IPS-20b (cell line): ENCODE measurements at regions not wholly inside any gene's neighbourhood (a gene's known extent, or its start where the extent isn't known, plus 50 kb on each side); places are given as distances from the start of the nearest gene placed in this dataset.

Experiments used
- H3K27ac ChIP-seq: one replicate; pipeline ENCODE4 v1.5.1; 2013; ENCODE audit warnings: low read length
- H3K27me3 ChIP-seq: 2 replicates; pipeline ENCODE4 v1.6.1; 2013; ENCODE audit warnings: mild to moderate bottlenecking, low read length, inconsistent platforms; ENCODE audit not compliant: insufficient read depth
- H3K36me3 ChIP-seq: 2 replicates; pipeline ENCODE4 v1.6.1; 2013; ENCODE audit warnings: low read depth, mild to moderate bottlenecking, inconsistent platforms, low read length, moderate library complexity; ENCODE audit not compliant: insufficient read depth
- H3K4me1 ChIP-seq: 2 replicates; pipeline ENCODE4 v1.6.1; 2013; ENCODE audit warnings: mild to moderate bottlenecking, control low read depth, inconsistent platforms, low read length, moderate library complexity; ENCODE audit not compliant: insufficient read depth
- H3K4me3 ChIP-seq: 2 replicates; pipeline ENCODE4 v1.5.1; 2013; ENCODE audit warnings: mild to moderate bottlenecking, low read length, inconsistent platforms
- H3K9ac ChIP-seq: 2 replicates; pipeline ENCODE4 v1.6.1; 2013; ENCODE audit warnings: low read depth, mild to moderate bottlenecking, inconsistent platforms, low read length, moderate library complexity
- H3K9me3 ChIP-seq: 2 replicates; pipeline ENCODE4 v1.6.1; 2013; ENCODE audit warnings: mild to moderate bottlenecking, low read depth, low read length, inconsistent platforms; ENCODE audit not compliant: insufficient read depth

DNA sequence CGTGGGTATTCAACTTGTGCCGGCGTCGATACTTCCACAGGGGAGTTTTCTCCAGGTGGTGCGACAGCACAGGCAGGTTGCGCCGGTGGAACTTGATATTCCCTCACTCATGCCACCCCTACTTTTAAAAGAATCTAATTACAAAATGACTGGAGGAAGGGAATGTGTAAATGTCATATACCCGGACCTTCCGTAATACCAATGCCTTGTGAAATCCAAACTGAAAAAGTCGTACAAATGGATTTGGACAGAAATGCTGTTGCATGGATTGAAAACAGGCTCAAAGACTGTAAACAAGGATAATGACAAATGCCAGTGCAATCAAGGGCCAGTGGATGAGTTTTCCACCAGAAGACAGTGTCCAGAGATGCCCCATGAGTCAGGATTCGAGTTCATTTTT lies 235.3 kb upstream of the USP25 start:
- Histone ChIP-seq H3K27ac (no peak overlapping the region), H3K9me3 (no peaks in the 10 kb centered on the region), H3K36me3 (no peaks in the 10 kb centered on the region), H3K27me3 (no peaks in the 10 kb centered on the region), H3K4me3 (no peak overlapping the region), H3K9ac (no peak overlapping the region), H3K4me1 (no peaks in the 10 kb centered on the region)

DNA sequence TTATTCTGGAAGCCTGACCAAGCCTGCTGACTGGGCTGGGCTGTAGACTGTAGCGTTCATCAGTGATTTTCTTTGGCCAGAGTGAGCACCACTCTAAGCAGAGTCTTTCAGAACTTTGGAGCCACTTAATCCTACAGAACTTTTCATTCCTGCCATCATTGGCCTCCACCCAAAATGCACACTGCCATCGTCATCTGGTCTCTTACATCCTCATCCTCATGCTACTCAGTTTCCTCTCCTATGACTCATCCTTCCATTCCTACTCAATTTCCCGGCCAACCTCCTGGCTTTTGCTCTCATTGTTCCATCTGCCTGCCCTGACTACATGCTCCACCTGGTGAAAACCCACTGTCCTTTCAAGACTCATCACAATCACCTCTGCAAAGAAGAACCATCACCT lies 233.8 kb upstream of the USP25 start:
- Histone ChIP-seq H3K9ac (no peak overlapping the region), H3K4me1 (no peaks in the 10 kb centered on the region), H3K9me3 (no peaks in the 10 kb centered on the region), H3K36me3 (no peaks in the 10 kb centered on the region), H3K27ac (no peak overlapping the region), H3K27me3 (no peaks in the 10 kb centered on the region), H3K4me3 (no peak overlapping the region)

GRCh38 chr21:15496911-15497310 lies 232.9 kb upstream of the USP25 start:
- no peaks in the 10 kb centered on the region for H3K27me3 ChIP-seq
- H3K9me3 ChIP-seq, result no peaks in the 10 kb centered on the region
- H3K4me1 ChIP-seq, result no peaks in the 10 kb centered on the region
- no peak overlapping the region for H3K4me3 ChIP-seq
- no peak overlapping the region for H3K27ac ChIP-seq
- no peaks in the 10 kb centered on the region for H3K36me3 ChIP-seq
- no peak overlapping the region for H3K9ac ChIP-seq

- Histone ChIP-seq H3K9me3 (no peaks in the 10 kb centered on the region), H3K4me1 (no peaks in the 10 kb centered on the region), H3K27ac (no peak overlapping the region), H3K9ac (no peak overlapping the region), H3K27me3 (no peaks in the 10 kb centered on the region), H3K4me3 (no peak overlapping the region), H3K36me3 (no peaks in the 10 kb centered on the region)
These were observed 231.3 kb upstream of the USP25 start for GRCh38 chr21:15498455-15498854.

GRCh38 chr21:15506086-15506485 lies 223.7 kb upstream of the USP25 start:
- H3K27ac ChIP-seq, result no peak overlapping the region
- H3K36me3 ChIP-seq, result no peaks in the 10 kb centered on the region
- H3K4me3 ChIP-seq, result no peak overlapping the region
- H3K9me3 ChIP-seq, result no peaks in the 10 kb centered on the region
- no peaks in the 10 kb centered on the region for H3K4me1 ChIP-seq
- no peak overlapping the region for H3K9ac ChIP-seq
- H3K27me3 ChIP-seq, result no peaks in the 10 kb centered on the region

DNA sequence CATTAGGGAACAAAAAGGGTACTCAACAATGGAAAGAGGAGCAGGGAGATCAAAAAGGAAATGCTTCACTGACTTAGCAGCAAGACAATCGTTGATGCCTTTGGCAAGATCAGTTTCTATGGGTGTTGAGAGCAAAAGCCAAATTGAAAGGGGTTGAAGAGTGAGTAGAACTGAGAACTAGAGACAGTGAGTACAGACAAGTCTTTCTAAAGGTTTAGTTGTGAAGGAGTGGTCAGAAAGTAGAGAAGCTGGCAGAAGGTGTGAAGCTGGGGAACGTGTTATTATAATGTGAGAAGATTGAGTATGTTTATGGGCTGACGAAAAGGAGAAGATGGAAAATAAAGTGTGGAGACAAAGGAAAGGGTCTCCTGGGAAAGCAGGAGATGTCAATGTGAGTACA lies 221.2 kb upstream of the USP25 start:
- no peaks in the 10 kb centered on the region for H3K9me3 ChIP-seq
- H3K27me3 ChIP-seq, result no peaks in the 10 kb centered on the region
- H3K9ac ChIP-seq, result no peak overlapping the region
- H3K4me3 ChIP-seq, result no peak overlapping the region
- no peak overlapping the region for H3K27ac ChIP-seq
- peaks cover 4% of the 10 kb centered on the region; the same call in 1 of the 2 replicates for H3K4me1 ChIP-seq
- H3K36me3 ChIP-seq, result no peaks in the 10 kb centered on the region

- no peak overlapping the region for H3K27ac ChIP-seq
- H3K27me3 ChIP-seq, result no peaks in the 10 kb centered on the region
- no peak overlapping the region for H3K4me3 ChIP-seq
- no peak overlapping the region for H3K9ac ChIP-seq
- H3K9me3 ChIP-seq, result no peaks in the 10 kb centered on the region
- no peaks in the 10 kb centered on the region for H3K36me3 ChIP-seq
- H3K4me1 ChIP-seq, result peaks cover 4% of the 10 kb centered on the region; the same call in 1 of the 2 replicates
These were observed 215.5 kb upstream of the USP25 start for GRCh38 chr21:15514073-15514946.

GRCh38 chr21:15515908-15516307 lies 213.9 kb upstream of the USP25 start:
- no peaks in the 10 kb centered on the region for H3K27me3 ChIP-seq
- H3K4me1 ChIP-seq, result peaks cover 4% of the 10 kb centered on the region; the same call in 1 of the 2 replicates
- no peak overlapping the region for H3K9ac ChIP-seq
- no peaks in the 10 kb centered on the region for H3K36me3 ChIP-seq
- no peaks in the 10 kb centered on the region for H3K9me3 ChIP-seq
- no peak overlapping the region for H3K4me3 ChIP-seq
- H3K27ac ChIP-seq, result no peak overlapping the region

- Histone ChIP-seq H3K9me3 (no peaks in the 10 kb centered on the region), H3K36me3 (no peaks in the 10 kb centered on the region), H3K9ac (no peak overlapping the region), H3K4me1 (no peaks in the 10 kb centered on the region), H3K27ac (no peak overlapping the region), H3K27me3 (no peaks in the 10 kb centered on the region), H3K4me3 (no peak overlapping the region)
These were observed 212.4 kb upstream of the USP25 start for GRCh38 chr21:15517394-15517793.

DNA sequence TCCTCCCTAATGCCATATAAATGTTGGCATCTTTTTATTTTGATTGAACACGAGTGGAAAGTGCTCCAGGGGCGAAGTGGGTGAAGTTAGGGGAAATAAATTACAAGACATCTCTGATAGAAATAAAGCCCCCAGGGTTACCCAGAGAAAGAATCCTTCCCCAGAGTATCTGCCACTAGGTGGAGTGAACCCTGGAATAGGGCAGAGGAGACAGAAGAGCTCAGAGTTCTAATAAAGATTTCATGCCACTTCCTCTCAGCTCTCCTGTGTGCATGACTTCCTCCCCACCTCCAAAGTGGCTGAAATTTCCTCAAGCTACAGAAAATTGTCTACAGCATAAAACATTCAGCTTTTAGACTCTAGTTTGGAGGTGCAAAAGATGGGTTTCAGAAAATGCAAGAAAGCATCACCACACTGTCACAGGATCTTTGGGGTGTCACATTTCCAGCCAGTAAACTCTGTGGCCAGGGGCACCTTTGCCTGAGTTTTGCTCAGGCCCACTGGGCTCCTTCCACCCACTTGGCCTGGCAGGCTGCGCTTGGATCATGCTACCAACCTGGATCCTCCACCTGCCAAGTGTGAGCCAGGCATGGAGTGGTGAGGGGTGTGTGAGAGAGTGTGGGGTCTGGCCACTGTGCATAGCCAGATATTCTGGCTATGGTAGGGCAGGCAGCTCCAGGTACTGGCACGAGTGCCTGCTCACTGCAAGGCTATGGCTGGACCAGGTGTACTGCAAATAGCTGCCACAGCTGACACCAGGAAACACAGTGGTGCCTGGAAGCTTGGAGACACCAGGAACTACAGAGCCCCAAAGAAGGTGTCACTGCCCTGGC lies 208.8 kb upstream of the USP25 start:
- Histone ChIP-seq H3K9me3 (no peaks in the 10 kb centered on the region), H3K4me3 (no peak overlapping the region), H3K27ac (no peak overlapping the region), H3K27me3 (no peaks in the 10 kb centered on the region), H3K36me3 (no peaks in the 10 kb centered on the region), H3K4me1 (no peaks in the 10 kb centered on the region), H3K9ac (no peak overlapping the region)

GRCh38 chr21:15521644-15522001 lies 208.2 kb upstream of the USP25 start:
- Histone ChIP-seq H3K4me1 (no peaks in the 10 kb centered on the region), H3K9me3 (no peaks in the 10 kb centered on the region), H3K4me3 (no peak overlapping the region), H3K27me3 (no peaks in the 10 kb centered on the region), H3K36me3 (no peaks in the 10 kb centered on the region), H3K9ac (no peak overlapping the region), H3K27ac (no peak overlapping the region)

DNA sequence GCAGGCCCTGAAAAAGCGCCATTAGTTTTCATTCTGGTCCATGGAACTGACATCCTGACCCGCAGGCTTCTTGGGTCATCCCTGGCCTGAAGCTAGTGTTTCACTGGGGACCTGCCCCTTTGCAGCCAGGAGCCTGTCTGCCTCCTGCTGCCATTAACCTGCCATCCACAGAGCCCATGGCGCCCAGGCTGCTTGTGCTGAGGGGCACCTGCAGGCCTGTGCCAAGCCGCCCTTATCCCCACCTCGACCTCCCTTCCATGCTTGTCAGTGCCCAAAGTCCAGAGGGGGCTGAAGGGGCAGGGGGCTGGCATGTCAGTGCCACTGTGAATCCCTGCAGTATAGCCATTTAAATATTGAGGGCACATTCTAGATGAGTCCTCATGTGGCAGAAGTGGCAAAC lies 207.6 kb upstream of the USP25 start:
- Histone ChIP-seq H3K9me3 (no peaks in the 10 kb centered on the region), H3K27me3 (no peaks in the 10 kb centered on the region), H3K36me3 (no peaks in the 10 kb centered on the region), H3K27ac (no peak overlapping the region), H3K9ac (no peak overlapping the region), H3K4me1 (no peaks in the 10 kb centered on the region), H3K4me3 (no peak overlapping the region)
